GM23338 (cell line): ENCODE measurements at regions not wholly inside any gene's neighbourhood (a gene's known extent, or its start where the extent isn't known, plus 50 kb on each side); places are given as distances from the start of the nearest gene placed in this dataset.
A peak's percentile ranks its signal among the peaks of the same experiment; 100 is the strongest.

Experiments used
- ATAC-seq: fragments of 200-7000 bp; cut with Tn5 transposase; 3 replicates; pipeline ENCODE4 v1.9.1; 2020
- DNase-seq: peaks from one replicate; pipeline ENCODE4 v3.0.0-alpha.2; 2015; ENCODE audit warnings: low spot score
- H2AFZ ChIP-seq: fragments of 200-600 bp; sonication (generic); 2 replicates; pipeline ENCODE4 v1.8.0; 2016; ENCODE audit warnings: antibody characterized with exemption, mild to moderate bottlenecking, moderate library complexity
- H3F3A ChIP-seq: fragments of 200-600 bp; sonication (generic); replicated peaks from 2 replicates; pipeline ENCODE4 v1.8.0; 2017; ENCODE audit warnings: antibody characterized with exemption, mixed run types, low read depth
- H3K27ac ChIP-seq: fragments of 200-600 bp; sonication (generic); 2 replicates; pipeline ENCODE4 v1.6.1; 2016; ENCODE audit warnings: low read depth
- H3K27me3 ChIP-seq: fragments of 200-600 bp; sonication (generic); 2 replicates; pipeline ENCODE4 v1.8.0; 2016; ENCODE audit warnings: mild to moderate bottlenecking, mixed run types, moderate library complexity; ENCODE audit not compliant: insufficient read depth
- H3K36me3 ChIP-seq: fragments of 200-600 bp; sonication (generic); 2 replicates; pipeline ENCODE4 v1.8.0; 2016; ENCODE audit warnings: mild to moderate bottlenecking; ENCODE audit not compliant: insufficient read depth
- H3K4me1 ChIP-seq: fragments of 200-600 bp; sonication (generic); 2 replicates; pipeline ENCODE4 v1.8.0; 2016; ENCODE audit warnings: mild to moderate bottlenecking, moderate library complexity; ENCODE audit not compliant: insufficient read depth
- H3K4me2 ChIP-seq: fragments of 200-600 bp; sonication (generic); 2 replicates; pipeline ENCODE4 v1.7.1; 2017; ENCODE audit warnings: mixed run types
- H3K4me3 ChIP-seq: fragments of 200-600 bp; sonication (generic); 2 replicates; pipeline ENCODE4 v1.6.1; 2016; ENCODE audit warnings: mixed run types
- H3K79me2 ChIP-seq: fragments of 200-600 bp; sonication (generic); replicated peaks from 2 replicates; pipeline ENCODE4 v1.8.0; 2017; ENCODE audit warnings: mild to moderate bottlenecking; ENCODE audit not compliant: insufficient read depth
- H3K9me2 ChIP-seq: fragments of 200-600 bp; sonication (generic); 2 replicates; pipeline ENCODE4 v1.8.0; 2017; ENCODE audit not compliant: insufficient read depth
- H4K20me1 ChIP-seq: fragments of 200-600 bp; sonication (generic); replicated peaks from 2 replicates; pipeline ENCODE4 v1.8.0; 2017; ENCODE audit warnings: mild to moderate bottlenecking; ENCODE audit not compliant: insufficient read depth
- H3K27ac Mint-ChIP-seq: 2 replicates; pipeline ENCODE4 v1.8.0; 2020; ENCODE audit warnings: inconsistent platforms, mild to moderate bottlenecking, moderate library complexity, mixed read lengths
- H3K27me3 Mint-ChIP-seq: 3 replicates; pipeline ENCODE4 v1.8.0; 2022; ENCODE audit warnings: low read depth, mild to moderate bottlenecking, moderate library complexity, mixed read lengths, inconsistent platforms; ENCODE audit not compliant: insufficient read depth, poor library complexity
- H3K36me3 Mint-ChIP-seq: 3 replicates; pipeline ENCODE4 v1.8.0; 2021; ENCODE audit warnings: low read depth, mild to moderate bottlenecking, inconsistent platforms, moderate library complexity, mixed read lengths
- H3K4me1 Mint-ChIP-seq: 3 replicates; pipeline ENCODE4 v1.8.0; 2020; ENCODE audit warnings: mild to moderate bottlenecking, inconsistent platforms, mixed read lengths
- H3K4me3 Mint-ChIP-seq: 3 replicates; pipeline ENCODE4 v1.8.0; 2021; ENCODE audit warnings: moderate library complexity, mild to moderate bottlenecking, inconsistent platforms, mixed read lengths
- H3K9me3 Mint-ChIP-seq: 3 replicates; pipeline ENCODE4 v1.8.0; 2020; ENCODE audit warnings: moderate library complexity, mild to moderate bottlenecking, inconsistent platforms, mixed read lengths
- EZH2 ChIP-seq: fragments of 200-600 bp; sonication (generic); IDR thresholded peaks from one replicate; pipeline ENCODE4 v1.8.0; 2017; ENCODE audit warnings: antibody characterized with exemption, mild to moderate bottlenecking, low read depth; ENCODE audit not compliant: unreplicated experiment
- NANOG ChIP-seq: IDR thresholded peaks from 2 replicates; pipeline ENCODE4 v1.6.1; 2016; ENCODE audit warnings: antibody characterized with exemption, borderline replicate concordance
- POLR2AphosphoS5 ChIP-seq: IDR thresholded peaks from 2 replicates; pipeline ENCODE4 v1.6.1; 2016; ENCODE audit warnings: antibody characterized with exemption, low read depth
- STAT1 ChIP-seq: IDR thresholded peaks from one replicate; pipeline ENCODE4 v1.6.1; 2016; ENCODE audit warnings: antibody characterized with exemption; ENCODE audit not compliant: unreplicated experiment
- ZNF114 ChIP-seq: fragments of 250-450 bp; sonication (Bioruptor Pico); IDR thresholded peaks from 2 replicates; pipeline ENCODE4 v1.5.0; 2020; ENCODE audit warnings: mild to moderate bottlenecking, moderate library complexity
- TF ChIP-seq, protein P1 (sequence below): fragments of 250-450 bp; sonication (Bioruptor Pico); IDR thresholded peaks from 2 replicates; pipeline ENCODE4 v1.5.0; 2020; ENCODE audit warnings: mild to moderate bottlenecking, moderate library complexity
- TF ChIP-seq, protein P2 (sequence below): IDR thresholded peaks from one replicate; pipeline ENCODE4 v1.6.1; 2018; ENCODE audit warnings: antibody characterized with exemption; ENCODE audit not compliant: unreplicated experiment

DNA sequence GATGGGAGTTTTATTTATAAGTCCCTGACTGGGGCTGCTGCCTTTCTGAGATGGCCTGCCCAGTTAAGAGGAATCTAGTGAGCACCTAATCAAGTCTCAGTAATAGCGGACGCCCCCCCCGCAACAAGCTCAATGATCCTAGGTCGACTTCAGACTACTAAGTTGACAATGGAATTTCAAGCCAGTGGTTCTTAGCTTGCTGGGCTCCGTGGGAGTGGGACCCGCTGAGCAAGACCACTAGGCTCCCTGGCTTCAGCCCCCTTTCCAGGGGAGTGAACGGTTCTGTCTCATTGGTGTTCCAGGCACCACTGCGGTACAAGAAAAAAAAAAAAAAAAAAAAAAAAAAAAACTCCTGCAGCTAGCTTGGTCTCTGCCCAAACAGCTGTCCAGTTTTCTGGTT, 156.8 kb upstream of the CARD18 start (continued):
- TF ChIP-seq, protein P1, sequence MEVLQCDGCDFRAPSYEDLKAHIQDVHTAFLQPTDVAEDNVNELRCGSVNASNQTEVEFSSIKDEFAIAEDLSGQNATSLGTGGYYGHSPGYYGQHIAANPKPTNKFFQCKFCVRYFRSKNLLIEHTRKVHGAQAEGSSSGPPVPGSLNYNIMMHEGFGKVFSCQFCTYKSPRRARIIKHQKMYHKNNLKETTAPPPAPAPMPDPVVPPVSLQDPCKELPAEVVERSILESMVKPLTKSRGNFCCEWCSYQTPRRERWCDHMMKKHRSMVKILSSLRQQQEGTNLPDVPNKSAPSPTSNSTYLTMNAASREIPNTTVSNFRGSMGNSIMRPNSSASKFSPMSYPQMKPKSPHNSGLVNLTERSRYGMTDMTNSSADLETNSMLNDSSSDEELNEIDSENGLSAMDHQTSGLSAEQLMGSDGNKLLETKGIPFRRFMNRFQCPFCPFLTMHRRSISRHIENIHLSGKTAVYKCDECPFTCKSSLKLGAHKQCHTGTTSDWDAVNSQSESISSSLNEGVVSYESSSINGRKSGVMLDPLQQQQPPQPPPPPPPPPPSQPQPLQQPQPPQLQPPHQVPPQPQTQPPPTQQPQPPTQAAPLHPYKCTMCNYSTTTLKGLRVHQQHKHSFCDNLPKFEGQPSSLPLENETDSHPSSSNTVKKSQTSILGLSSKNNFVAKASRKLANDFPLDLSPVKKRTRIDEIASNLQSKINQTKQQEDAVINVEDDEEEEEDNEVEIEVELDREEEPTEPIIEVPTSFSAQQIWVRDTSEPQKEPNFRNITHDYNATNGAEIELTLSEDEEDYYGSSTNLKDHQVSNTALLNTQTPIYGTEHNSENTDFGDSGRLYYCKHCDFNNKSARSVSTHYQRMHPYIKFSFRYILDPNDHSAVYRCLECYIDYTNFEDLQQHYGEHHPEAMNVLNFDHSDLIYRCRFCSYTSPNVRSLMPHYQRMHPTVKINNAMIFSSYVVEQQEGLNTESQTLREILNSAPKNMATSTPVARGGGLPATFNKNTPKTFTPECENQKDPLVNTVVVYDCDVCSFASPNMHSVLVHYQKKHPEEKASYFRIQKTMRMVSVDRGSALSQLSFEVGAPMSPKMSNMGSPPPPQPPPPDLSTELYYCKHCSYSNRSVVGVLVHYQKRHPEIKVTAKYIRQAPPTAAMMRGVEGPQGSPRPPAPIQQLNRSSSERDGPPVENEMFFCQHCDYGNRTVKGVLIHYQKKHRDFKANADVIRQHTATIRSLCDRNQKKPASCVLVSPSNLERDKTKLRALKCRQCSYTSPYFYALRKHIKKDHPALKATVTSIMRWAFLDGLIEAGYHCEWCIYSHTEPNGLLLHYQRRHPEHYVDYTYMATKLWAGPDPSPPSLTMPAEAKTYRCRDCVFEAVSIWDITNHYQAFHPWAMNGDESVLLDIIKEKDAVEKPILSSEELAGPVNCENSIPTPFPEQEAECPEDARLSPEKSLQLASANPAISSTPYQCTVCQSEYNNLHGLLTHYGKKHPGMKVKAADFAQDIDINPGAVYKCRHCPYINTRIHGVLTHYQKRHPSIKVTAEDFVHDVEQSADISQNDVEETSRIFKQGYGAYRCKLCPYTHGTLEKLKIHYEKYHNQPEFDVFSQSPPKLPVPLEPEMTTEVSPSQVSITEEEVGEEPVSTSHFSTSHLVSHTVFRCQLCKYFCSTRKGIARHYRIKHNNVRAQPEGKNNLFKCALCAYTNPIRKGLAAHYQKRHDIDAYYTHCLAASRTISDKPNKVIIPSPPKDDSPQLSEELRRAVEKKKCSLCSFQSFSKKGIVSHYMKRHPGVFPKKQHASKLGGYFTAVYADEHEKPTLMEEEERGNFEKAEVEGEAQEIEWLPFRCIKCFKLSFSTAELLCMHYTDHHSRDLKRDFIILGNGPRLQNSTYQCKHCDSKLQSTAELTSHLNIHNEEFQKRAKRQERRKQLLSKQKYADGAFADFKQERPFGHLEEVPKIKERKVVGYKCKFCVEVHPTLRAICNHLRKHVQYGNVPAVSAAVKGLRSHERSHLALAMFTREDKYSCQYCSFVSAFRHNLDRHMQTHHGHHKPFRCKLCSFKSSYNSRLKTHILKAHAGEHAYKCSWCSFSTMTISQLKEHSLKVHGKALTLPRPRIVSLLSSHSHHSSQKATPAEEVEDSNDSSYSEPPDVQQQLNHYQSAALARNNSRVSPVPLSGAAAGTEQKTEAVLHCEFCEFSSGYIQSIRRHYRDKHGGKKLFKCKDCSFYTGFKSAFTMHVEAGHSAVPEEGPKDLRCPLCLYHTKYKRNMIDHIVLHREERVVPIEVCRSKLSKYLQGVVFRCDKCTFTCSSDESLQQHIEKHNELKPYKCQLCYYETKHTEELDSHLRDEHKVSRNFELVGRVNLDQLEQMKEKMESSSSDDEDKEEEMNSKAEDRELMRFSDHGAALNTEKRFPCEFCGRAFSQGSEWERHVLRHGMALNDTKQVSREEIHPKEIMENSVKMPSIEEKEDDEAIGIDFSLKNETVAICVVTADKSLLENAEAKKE (CRISPR knock-in tag): no peak
- TF ChIP-seq NANOG: no peak

DNA sequence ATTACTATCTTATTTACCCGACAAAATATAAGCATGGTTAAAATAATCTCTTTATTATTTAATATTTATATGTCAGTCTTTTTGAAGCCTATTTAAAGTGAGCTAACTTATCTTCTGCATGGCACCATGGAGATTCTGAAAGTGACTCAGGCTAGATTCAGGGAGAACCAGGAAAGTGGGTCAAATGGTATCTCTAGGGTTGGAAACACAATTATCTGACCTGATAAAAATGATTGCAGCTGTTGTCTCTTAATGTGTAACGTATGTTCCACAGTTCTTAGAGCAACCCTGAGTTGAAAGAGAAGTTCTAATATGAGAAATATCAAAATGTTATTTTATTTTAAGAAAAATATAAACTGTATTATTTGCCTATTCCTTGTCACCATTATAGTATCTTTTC, 143.1 kb upstream of the CARD18 start:
- H3K27ac Mint-ChIP-seq: no peak overlapping the region

DNA sequence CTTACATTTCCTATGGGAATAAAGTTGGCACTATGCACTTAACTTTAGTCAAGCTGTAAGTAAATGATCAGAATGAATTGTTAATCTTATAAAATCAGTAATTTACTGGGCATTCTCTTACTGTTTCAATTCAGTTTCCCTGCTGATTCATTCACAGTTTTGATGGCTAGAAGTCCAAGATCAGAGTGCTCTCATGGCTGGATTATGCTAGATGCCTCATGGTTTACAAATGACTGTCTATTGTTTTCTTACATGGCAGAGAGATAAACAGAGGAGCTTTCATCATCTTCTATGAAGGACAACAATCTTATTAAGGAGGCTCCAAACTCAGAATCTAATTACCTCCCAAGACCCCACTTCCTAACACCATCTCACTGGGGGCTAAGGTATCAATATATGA, 135.1 kb upstream of the CARD18 start:
- H3K9me3 Mint-ChIP-seq: no peaks in the 10 kb centered on the region
- Histone ChIP-seq H3K9me2 (no peaks in the 10 kb centered on the region), H3K4me3 (no peak overlapping the region), H3K27me3 (no peaks in the 10 kb centered on the region), H3K4me1 (no peaks in the 10 kb centered on the region), H3K79me2 (no peaks in the 10 kb centered on the region), H3K27ac (no peak overlapping the region), H3K4me2 (no peak overlapping the region), H4K20me1 (no peaks in the 10 kb centered on the region), H3K36me3 (no peaks in the 10 kb centered on the region), H2AFZ (peak overlapping the region; percentile 15; the same call in 1 of the 2 replicates), H3F3A (no peaks in the 10 kb centered on the region)
- H3K4me3 Mint-ChIP-seq: no peak overlapping the region
- H3K36me3 Mint-ChIP-seq: no peaks in the 10 kb centered on the region
- H3K27ac Mint-ChIP-seq: peak overlapping the region; percentile 39; the same call in 1 of the 2 replicates
- ATAC-seq: no peak
- no peaks in the 10 kb centered on the region for H3K4me1 Mint-ChIP-seq
- H3K27me3 Mint-ChIP-seq: no peaks in the 10 kb centered on the region
- TF ChIP-seq POLR2AphosphoS5 (no peak), ZNF114 (CRISPR knock-in tag) (no peak), NANOG (no peak), EZH2 (no peak)
- TF ChIP-seq, protein P2, sequence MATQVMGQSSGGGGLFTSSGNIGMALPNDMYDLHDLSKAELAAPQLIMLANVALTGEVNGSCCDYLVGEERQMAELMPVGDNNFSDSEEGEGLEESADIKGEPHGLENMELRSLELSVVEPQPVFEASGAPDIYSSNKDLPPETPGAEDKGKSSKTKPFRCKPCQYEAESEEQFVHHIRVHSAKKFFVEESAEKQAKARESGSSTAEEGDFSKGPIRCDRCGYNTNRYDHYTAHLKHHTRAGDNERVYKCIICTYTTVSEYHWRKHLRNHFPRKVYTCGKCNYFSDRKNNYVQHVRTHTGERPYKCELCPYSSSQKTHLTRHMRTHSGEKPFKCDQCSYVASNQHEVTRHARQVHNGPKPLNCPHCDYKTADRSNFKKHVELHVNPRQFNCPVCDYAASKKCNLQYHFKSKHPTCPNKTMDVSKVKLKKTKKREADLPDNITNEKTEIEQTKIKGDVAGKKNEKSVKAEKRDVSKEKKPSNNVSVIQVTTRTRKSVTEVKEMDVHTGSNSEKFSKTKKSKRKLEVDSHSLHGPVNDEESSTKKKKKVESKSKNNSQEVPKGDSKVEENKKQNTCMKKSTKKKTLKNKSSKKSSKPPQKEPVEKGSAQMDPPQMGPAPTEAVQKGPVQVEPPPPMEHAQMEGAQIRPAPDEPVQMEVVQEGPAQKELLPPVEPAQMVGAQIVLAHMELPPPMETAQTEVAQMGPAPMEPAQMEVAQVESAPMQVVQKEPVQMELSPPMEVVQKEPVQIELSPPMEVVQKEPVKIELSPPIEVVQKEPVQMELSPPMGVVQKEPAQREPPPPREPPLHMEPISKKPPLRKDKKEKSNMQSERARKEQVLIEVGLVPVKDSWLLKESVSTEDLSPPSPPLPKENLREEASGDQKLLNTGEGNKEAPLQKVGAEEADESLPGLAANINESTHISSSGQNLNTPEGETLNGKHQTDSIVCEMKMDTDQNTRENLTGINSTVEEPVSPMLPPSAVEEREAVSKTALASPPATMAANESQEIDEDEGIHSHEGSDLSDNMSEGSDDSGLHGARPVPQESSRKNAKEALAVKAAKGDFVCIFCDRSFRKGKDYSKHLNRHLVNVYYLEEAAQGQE: no peak
- no peak for DNase-seq

More for the DNA sequence above, 143.1 kb upstream of the CARD18 start:
- TF ChIP-seq STAT1 (no peak), ZNF114 (CRISPR knock-in tag) (no peak)
- no peaks in the 10 kb centered on the region for H3K4me1 Mint-ChIP-seq
- no peaks in the 10 kb centered on the region for H3K9me3 Mint-ChIP-seq
- Histone ChIP-seq H3K27me3 (no peaks in the 10 kb centered on the region), H3F3A (no peaks in the 10 kb centered on the region), H3K79me2 (no peaks in the 10 kb centered on the region), H3K27ac (no peak overlapping the region), H4K20me1 (no peaks in the 10 kb centered on the region), H3K36me3 (no peaks in the 10 kb centered on the region), H3K4me1 (no peaks in the 10 kb centered on the region), H3K9me2 (no peaks in the 10 kb centered on the region), H3K4me3 (no peak overlapping the region), H3K4me2 (no peak overlapping the region), H2AFZ (no peak overlapping the region)
- ATAC-seq (no peak), DNase-seq (no peak)
- H3K4me3 Mint-ChIP-seq: no peak overlapping the region
- H3K36me3 Mint-ChIP-seq: no peaks in the 10 kb centered on the region
- H3K27me3 Mint-ChIP-seq: no peaks in the 10 kb centered on the region
